ENCODE measurements at regions not wholly inside any gene's neighbourhood (a gene's known extent, or its start where the extent isn't known, plus 50 kb on each side); places are given as distances from the start of the nearest gene placed in this dataset.

DNA sequence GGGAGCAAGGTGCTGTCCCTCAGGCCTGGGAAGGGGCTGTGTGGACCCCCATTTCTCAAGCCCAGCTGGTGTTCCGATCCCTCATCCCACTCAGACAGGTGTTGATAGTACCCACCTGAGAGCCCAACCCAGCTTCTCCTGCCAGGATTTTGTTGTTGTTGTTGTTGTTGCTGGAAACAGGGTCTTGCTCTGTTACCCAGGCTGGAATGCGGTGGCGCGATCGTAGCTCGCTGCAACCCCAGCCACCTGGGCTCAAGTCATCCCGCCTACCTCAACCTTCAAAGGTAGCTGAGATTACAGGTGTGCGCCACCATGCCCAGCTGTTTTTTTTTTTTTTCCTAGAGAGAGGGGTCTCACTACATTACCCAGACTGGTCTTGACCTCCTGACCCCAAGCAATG lies 209.9 kb downstream of the PHETA1 start:
- in situ Hi-C loops (cut with MboI): no loop called here
- intact Hi-C loops (cut with micrococcal nuclease; ENCODE audit: unreplicated experiment): no loop called here
- Histone ChIP-seq H3K4me3 (no peak overlapping the region), H3K4me1 (ENCODE audit: control insufficient read depth, insufficient read depth, low read length) (no peaks in the 10 kb centered on the region), H3K27me3 (replicated peaks in 1 of 2; ENCODE audit: control insufficient read depth in 2 of 2, insufficient read depth in 2 of 2, low read length in 1 of 2) (no peaks in the 10 kb centered on the region; a peak in 1 of 4 replicates), H3K4me2 (ENCODE audit: control insufficient read depth, insufficient read depth) (no peak overlapping the region), H4K20me1 (ENCODE audit: control insufficient read depth, insufficient read depth) (no peaks in the 10 kb centered on the region), H2AFZ (ENCODE audit: control insufficient read depth, low read depth, low read length) (no peak overlapping the region), H3K79me2 (ENCODE audit: control insufficient read depth, insufficient read depth, low read length) (no peaks in the 10 kb centered on the region), H3K36me3 (ENCODE audit: control insufficient read depth in 2 of 2, insufficient read depth in 2 of 2, low read length in 1 of 2) (no peaks in the 10 kb centered on the region), H3K27ac (ENCODE audit: control insufficient read depth, insufficient read depth) (no peak overlapping the region), H3K9me3 (replicated peaks; ENCODE audit: control insufficient read depth, insufficient read depth, low read length) (no peaks in the 10 kb centered on the region), H3K9ac (ENCODE audit: control insufficient read depth, insufficient read depth, low read length) (no peak overlapping the region)
- SMC1A ChIA-PET (ENCODE audit: uncharacterized antibody, unreplicated experiment): interaction anchor here (1.0 kb wide), 1 partner anchor 153 kb away, joined by 3 read pairs; no protein-coding TSS in a partner anchor
- WGBS (ENCODE audit: insufficient coverage, insufficient replicate concordance, low lambda C conversion rate, missing lambda C conversion rate): 74% methylated on average over 8 of the region's 8 CpGs
- POLR2A ChIA-PET: no interaction called here
- no TSS peak for BruUV-seq (replicated peaks)
- no peak for TF ChIP-seq TCF7 (IDR thresholded peaks at IDR 0.05; ENCODE audit: borderline replicate concordance)
- TF ChIP-seq, protein P1, sequence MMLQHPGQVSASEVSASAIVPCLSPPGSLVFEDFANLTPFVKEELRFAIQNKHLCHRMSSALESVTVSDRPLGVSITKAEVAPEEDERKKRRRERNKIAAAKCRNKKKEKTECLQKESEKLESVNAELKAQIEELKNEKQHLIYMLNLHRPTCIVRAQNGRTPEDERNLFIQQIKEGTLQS (IDR thresholded peaks at IDR 0.05; ENCODE audit: borderline replicate concordance, extremely low read depth, low read depth, low read length): no peak
- ATAC-seq: no peak
- CTCF ChIA-PET: no interaction called here
- RAD21 ChIA-PET (ENCODE audit: unreplicated experiment): no interaction called here
- DNase-seq (ENCODE audit: low read depth, low spot score): no peak
- no peak for FAIRE-seq

GRCh38 chr12:111157486-111157885 lies 211.4 kb downstream of the PHETA1 start:
- H3K4me2 ChIP-seq (ENCODE audit: control insufficient read depth, insufficient read depth): no peak overlapping the region
- no peak overlapping the region for H3K4me3 ChIP-seq
- in situ Hi-C loops (cut with MboI) (no loop called here), intact Hi-C loops (cut with micrococcal nuclease; ENCODE audit: unreplicated experiment) (no loop called here)
- no TSS peak for BruUV-seq (replicated peaks)
- RAD21 ChIA-PET (ENCODE audit: unreplicated experiment): no interaction called here
- H2AFZ ChIP-seq (ENCODE audit: control insufficient read depth, low read depth, low read length): no peak overlapping the region
- H3K36me3 ChIP-seq (ENCODE audit: control insufficient read depth in 2 of 2, insufficient read depth in 2 of 2, low read length in 1 of 2): no peaks in the 10 kb centered on the region
- no peaks in the 10 kb centered on the region; a peak in 1 of 4 replicates for H3K27me3 ChIP-seq (replicated peaks in 1 of 2; ENCODE audit: control insufficient read depth in 2 of 2, insufficient read depth in 2 of 2, low read length in 1 of 2)
- DNase-seq (ENCODE audit: low read depth, low spot score) (no peak), FAIRE-seq (no peak), ATAC-seq (no peak)
- no peaks in the 10 kb centered on the region for H3K9me3 ChIP-seq (replicated peaks; ENCODE audit: control insufficient read depth, insufficient read depth, low read length)
- CTCF ChIA-PET: interaction anchor here (0.6 to 1.1 kb wide), 4 partner anchors 111 to 220 kb away, joined by 3 to 4 read pairs (median 4); no protein-coding TSS in a partner anchor
- H3K4me1 ChIP-seq (ENCODE audit: control insufficient read depth, insufficient read depth, low read length): no peaks in the 10 kb centered on the region
- POLR2A ChIA-PET: interaction anchor here (0.6 kb wide), 1 partner anchor 65 kb away, joined by 7 read pairs; no protein-coding TSS in a partner anchor
- no peaks in the 10 kb centered on the region for H4K20me1 ChIP-seq (ENCODE audit: control insufficient read depth, insufficient read depth)
- no peaks in the 10 kb centered on the region for H3K79me2 ChIP-seq (ENCODE audit: control insufficient read depth, insufficient read depth, low read length)
- SMC1A ChIA-PET (ENCODE audit: uncharacterized antibody, unreplicated experiment): no interaction called here
- no peak overlapping the region for H3K27ac ChIP-seq (ENCODE audit: control insufficient read depth, insufficient read depth)
- WGBS (ENCODE audit: insufficient coverage, insufficient replicate concordance, low lambda C conversion rate, missing lambda C conversion rate): 23% methylated on average over 2 of the region's 2 CpGs
- TF ChIP-seq, protein P2, sequence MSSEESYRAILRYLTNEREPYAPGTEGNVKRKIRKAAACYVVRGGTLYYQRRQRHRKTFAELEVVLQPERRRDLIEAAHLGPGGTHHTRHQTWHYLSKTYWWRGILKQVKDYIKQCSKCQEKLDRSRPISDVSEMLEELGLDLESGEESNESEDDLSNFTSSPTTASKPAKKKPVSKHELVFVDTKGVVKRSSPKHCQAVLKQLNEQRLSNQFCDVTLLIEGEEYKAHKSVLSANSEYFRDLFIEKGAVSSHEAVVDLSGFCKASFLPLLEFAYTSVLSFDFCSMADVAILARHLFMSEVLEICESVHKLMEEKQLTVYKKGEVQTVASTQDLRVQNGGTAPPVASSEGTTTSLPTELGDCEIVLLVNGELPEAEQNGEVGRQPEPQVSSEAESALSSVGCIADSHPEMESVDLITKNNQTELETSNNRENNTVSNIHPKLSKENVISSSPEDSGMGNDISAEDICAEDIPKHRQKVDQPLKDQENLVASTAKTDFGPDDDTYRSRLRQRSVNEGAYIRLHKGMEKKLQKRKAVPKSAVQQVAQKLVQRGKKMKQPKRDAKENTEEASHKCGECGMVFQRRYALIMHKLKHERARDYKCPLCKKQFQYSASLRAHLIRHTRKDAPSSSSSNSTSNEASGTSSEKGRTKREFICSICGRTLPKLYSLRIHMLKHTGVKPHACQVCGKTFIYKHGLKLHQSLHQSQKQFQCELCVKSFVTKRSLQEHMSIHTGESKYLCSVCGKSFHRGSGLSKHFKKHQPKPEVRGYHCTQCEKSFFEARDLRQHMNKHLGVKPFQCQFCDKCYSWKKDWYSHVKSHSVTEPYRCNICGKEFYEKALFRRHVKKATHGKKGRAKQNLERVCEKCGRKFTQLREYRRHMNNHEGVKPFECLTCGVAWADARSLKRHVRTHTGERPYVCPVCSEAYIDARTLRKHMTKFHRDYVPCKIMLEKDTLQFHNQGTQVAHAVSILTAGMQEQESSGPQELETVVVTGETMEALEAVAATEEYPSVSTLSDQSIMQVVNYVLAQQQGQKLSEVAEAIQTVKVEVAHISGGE (CRISPR knock-in tag; IDR thresholded peaks at IDR 0.05): no peak
- no peak for TF ChIP-seq MYB (IDR thresholded peaks at IDR 0.05; ENCODE audit: borderline replicate concordance, low read depth, low read length)
- 0 out of 4 replicates have a peak, but pooled peaks of 1 of the 2 experiments have one; percentile 25 for TF ChIP-seq SRF (IDR thresholded peaks at IDR 0.05; ENCODE audit: low read depth in 2 of 2, low read length in 2 of 2)
- no peak overlapping the region for H3K9ac ChIP-seq (ENCODE audit: control insufficient read depth, insufficient read depth, low read length)
